Psoas muscle (tissue), 7 donors: ENCODE measurements at regions not wholly inside any gene's neighbourhood (a gene's known extent, or its start where the extent isn't known, plus 50 kb on each side); places are given as distances from the start of the nearest gene placed in this dataset.

Experiments used
- ATAC-seq, 4 donors: fragments of 200-7000 bp; cut with Tn5 transposase; one replicate each; pipeline ENCODE4 v1.9.1; 2020; ENCODE audit warnings: moderate library complexity in 3 of 4, mild to moderate bottlenecking in 2 of 4
- DNase-seq, 2 donors: peaks; one replicate each; pipeline ENCODE4 v3.0.0-alpha.2; 2020
- H3K27ac ChIP-seq: fragments of 200-600 bp; one replicate; pipeline ENCODE4 v1.8.0; 2022
- H3K27me3 ChIP-seq, 3 donors: fragments of 200-600 bp in 1 of 3; one replicate each; pipeline versions ENCODE4 v1.6.1 to v1.8.0; 2013 to 2022; ENCODE audit warnings: low read length in 2 of 3, mild to moderate bottlenecking in 2 of 3, moderate library complexity in 1 of 3; ENCODE audit not compliant: insufficient read depth in 3 of 3
- H3K36me3 ChIP-seq, 2 donors: fragments of 200-600 bp in 1 of 2; one replicate each; pipeline versions ENCODE4 v1.6.1 to v1.8.0; 2013 to 2022; ENCODE audit warnings: low read depth in 1 of 2, mild to moderate bottlenecking in 1 of 2, moderate library complexity in 1 of 2; ENCODE audit not compliant: insufficient read depth in 1 of 2
- H3K4me1 ChIP-seq: fragments of 200-600 bp; one replicate; pipeline ENCODE4 v1.8.0; 2022
- H3K4me3 ChIP-seq: fragments of 200-600 bp; one replicate; pipeline ENCODE4 v1.8.0; 2022; ENCODE audit warnings: mild to moderate bottlenecking
- H3K9me3 ChIP-seq: fragments of 200-600 bp; one replicate; pipeline ENCODE4 v1.8.0; 2022
- WGBS, 3 donors: extraction: QIAGEN DNeasy Blood & Tissue Kit; methylation state at CpG; one replicate each; pipeline versions ENCODE4 v1.1.6 to v1.1.7; 2013; 5-methylcytosine and 5-hydroxymethylcytosine counted together
- intact Hi-C, 2 donors: fragments of 100-400 bp; cut with DNase I; formaldehyde crosslinking; loops; one replicate each; pipeline versions ENCODE4 v1.11.0 to v1.14.2; 2022
- TF ChIP-seq, protein P1 (sequence below): fragments of 200-600 bp; IDR thresholded peaks from one replicate; pipeline ENCODE4 v1.8.0; 2022; ENCODE audit warnings: antibody characterized with exemption
- donor health status: healthy with polysubstance abuse.
- donor health status: DM: no; HTN: no; CAD: no; lungs with moderate emphysema.
- donor health status: Bipolar disorder and iron deficiency.
- donor health status: healthy.
- donor health status: DM: yes; HTN: yes; CAD: no.
- donor health status: DM: no; HTN: no; CAD: no.
- donor health status: DM: yes; HTN: yes; CAD: no.

DNA sequence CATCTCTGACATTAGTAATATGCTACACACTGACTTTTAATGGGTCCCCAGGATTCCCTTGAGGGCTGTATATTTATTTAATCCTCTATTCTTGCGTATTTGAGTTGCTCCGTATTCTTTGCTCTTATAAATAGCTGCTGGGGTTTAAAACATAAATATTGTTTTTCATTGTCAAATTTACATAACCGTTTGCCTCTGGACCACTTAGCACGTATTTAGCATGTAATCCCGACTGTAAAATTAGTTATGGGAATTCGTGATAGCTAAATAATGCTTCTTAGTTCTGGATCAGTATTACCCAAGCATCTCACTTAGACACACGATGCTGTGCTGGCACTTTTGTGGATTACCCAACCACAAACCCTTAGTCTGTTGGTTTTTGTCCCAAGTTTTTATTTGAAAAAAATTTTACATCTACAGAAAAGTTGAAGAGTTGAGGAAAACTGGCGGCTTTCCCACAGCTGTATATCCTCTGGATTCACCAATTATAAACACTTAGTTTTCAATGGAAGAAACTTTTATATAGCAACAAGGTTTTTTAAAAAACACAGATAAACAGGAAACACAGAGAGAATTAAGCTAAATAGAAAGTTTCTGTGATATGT lies 296.8 kb upstream of the TPM1 start:
- H3K27ac ChIP-seq: no peak overlapping the region
- no peaks in the 10 kb centered on the region for H3K9me3 ChIP-seq
- intact Hi-C loops: no loop called here
- H3K36me3 ChIP-seq: peaks cover 0 to 21% of the 10 kb centered on the region in 2 donors
- 68 to 76% (median 70%) methylated on average over 8 of the region's 8 CpGs for WGBS, 3 donors
- DNase-seq: no peak
- TF ChIP-seq, protein P1, sequence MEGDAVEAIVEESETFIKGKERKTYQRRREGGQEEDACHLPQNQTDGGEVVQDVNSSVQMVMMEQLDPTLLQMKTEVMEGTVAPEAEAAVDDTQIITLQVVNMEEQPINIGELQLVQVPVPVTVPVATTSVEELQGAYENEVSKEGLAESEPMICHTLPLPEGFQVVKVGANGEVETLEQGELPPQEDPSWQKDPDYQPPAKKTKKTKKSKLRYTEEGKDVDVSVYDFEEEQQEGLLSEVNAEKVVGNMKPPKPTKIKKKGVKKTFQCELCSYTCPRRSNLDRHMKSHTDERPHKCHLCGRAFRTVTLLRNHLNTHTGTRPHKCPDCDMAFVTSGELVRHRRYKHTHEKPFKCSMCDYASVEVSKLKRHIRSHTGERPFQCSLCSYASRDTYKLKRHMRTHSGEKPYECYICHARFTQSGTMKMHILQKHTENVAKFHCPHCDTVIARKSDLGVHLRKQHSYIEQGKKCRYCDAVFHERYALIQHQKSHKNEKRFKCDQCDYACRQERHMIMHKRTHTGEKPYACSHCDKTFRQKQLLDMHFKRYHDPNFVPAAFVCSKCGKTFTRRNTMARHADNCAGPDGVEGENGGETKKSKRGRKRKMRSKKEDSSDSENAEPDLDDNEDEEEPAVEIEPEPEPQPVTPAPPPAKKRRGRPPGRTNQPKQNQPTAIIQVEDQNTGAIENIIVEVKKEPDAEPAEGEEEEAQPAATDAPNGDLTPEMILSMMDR: no peak
- ATAC-seq: no peak
- peaks cover 10% of the 10 kb centered on the region for H3K4me1 ChIP-seq
- H3K4me3 ChIP-seq: no peak overlapping the region
- H3K27me3 ChIP-seq: no peaks in the 10 kb centered on the region

DNA sequence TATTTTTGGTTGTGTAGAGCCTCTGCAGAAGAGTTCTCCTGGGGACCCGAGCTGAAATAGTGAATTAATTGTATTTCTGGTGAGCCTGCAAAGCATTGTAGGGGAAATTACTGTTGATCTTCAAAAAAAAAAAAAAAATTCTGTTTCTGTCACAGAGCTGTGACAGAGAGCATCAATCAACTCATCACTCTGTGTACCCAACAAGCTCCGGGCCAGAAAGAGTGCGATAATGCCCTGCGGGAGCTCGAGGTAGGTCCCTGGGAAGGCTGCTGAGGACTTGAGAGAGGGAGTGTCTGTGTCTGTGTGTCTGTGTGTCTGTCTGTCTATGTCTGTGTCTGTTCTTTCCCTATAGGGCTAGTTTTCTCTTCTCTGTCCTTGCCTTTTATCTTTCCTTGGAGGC lies 294.4 kb upstream of the TPM1 start:
- TF ChIP-seq, protein P1: no peak
- no peaks in the 10 kb centered on the region for H3K27me3 ChIP-seq

DNA sequence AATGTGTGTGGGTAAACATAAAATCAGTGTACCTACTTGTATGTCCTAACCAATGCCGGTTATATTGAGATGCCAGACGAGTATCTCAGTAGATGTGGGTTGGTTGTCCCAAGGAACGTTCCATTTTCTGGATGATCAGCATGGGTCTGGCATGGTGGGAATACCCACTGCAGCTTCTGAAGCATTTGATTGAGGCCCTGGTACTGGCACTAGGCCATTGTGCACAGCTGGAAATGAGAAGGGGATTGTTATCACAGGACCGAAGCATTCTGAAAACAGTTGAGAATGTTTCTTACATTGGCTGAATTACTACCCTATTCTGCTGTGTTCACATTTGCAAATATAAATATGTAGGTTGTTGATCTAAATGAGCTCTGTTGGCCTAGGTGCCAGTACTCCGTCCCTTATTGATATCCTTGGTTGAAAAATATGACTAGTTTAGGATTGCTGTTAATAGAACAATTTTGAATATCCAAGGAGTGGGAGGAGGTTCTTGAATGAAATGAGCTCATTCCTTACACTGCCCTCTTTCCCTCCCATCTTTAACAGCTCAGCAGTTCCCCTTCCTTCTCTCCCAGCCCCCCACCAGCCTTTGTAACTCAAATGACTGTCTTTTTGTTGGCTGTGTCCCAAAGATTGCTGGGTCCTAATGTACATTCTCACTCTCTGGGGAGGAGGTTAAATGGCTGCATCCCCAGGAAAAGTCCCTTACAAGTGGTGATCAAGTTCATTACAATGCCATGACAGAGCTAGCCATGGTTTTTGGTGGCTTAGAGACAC lies 293.3 kb upstream of the TPM1 start:
- H3K9me3 ChIP-seq: no peaks in the 10 kb centered on the region
- H3K36me3 ChIP-seq: peaks cover 2 to 43% of the 10 kb centered on the region in 2 donors
- H3K27ac ChIP-seq: no peak overlapping the region
- intact Hi-C loops: no loop called here
- DNase-seq (no peak), ATAC-seq (no peak)
- H3K4me3 ChIP-seq: no peak overlapping the region
- WGBS, 3 donors: 76 to 82% (median 80%) methylated on average over 5 of the region's 5 CpGs
- H3K27me3 ChIP-seq: no peaks in the 10 kb centered on the region
- H3K4me1 ChIP-seq: no peaks in the 10 kb centered on the region
- TF ChIP-seq, protein P1: no peak

More for the DNA sequence above, 294.4 kb upstream of the TPM1 start:
- ATAC-seq (no peak), DNase-seq (no peak)
- H3K9me3 ChIP-seq: no peaks in the 10 kb centered on the region
- intact Hi-C loops: no loop called here
- no peak overlapping the region for H3K4me3 ChIP-seq
- 83 to 95% (median 89%) methylated on average over 5 of the region's 5 CpGs for WGBS, 3 donors
- no peak overlapping the region for H3K27ac ChIP-seq
- no peaks in the 10 kb centered on the region for H3K4me1 ChIP-seq
- H3K36me3 ChIP-seq: peaks cover 2 to 33% of the 10 kb centered on the region in 2 donors

DNA sequence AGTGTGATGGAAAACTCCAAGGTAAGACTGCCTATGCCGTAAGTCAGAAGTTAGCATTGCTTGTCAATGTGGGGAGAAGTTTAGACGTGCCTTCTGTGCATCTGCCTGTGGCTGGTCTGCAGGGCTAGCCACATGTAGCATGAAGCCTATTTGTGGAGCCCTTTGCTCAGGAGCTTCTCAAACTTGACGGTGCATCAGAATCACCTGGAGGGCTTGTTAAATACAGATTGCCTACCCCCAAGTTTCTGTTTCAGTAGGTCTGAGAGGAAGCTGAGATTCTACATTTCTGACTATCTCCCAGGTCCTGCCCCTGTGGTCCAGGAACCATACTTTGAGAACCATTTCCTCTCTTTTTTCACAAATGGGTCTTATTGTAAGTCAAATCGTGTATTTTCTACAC lies 292.1 kb upstream of the TPM1 start:
- Histone ChIP-seq H3K4me1 (no peaks in the 10 kb centered on the region), H3K27ac (no peak overlapping the region), H3K27me3 (no peaks in the 10 kb centered on the region), H3K9me3 (no peaks in the 10 kb centered on the region), H3K36me3 (peaks cover 2 to 52% of the 10 kb centered on the region in 2 donors), H3K4me3 (no peak overlapping the region)
- TF ChIP-seq, protein P1: no peak
- WGBS, 3 donors: 86 to 88% (median 88%) methylated on average over 4 of the region's 4 CpGs
- no peak for ATAC-seq
- no peak for DNase-seq
- intact Hi-C loops: loop anchor here in 1 of 2 donors (10.0 kb wide), 1 partner anchor 86 kb away; no protein-coding TSS in a partner anchor
